NCI-H1092 (cell line): ENCODE measurements at regions not wholly inside any gene's neighbourhood (a gene's known extent, or its start where the extent isn't known, plus 50 kb on each side); places are given as distances from the start of the nearest gene placed in this dataset.
"Not testable (repeated sequence)": the region's sequence is repeated elsewhere in the genome, so short reads cannot be mapped to it uniquely, and the experiment has no call there.

ENCODE experiments used
- DNase-seq: peaks from one replicate; lab custom pipeline; 2025; lab: John Stamatoyannopoulos, UW

- no peak for DNase-seq
Observed at GRCh38 chr3:87719060-87719459, 339.7 kb downstream of the CGGBP1 start.

DNA sequence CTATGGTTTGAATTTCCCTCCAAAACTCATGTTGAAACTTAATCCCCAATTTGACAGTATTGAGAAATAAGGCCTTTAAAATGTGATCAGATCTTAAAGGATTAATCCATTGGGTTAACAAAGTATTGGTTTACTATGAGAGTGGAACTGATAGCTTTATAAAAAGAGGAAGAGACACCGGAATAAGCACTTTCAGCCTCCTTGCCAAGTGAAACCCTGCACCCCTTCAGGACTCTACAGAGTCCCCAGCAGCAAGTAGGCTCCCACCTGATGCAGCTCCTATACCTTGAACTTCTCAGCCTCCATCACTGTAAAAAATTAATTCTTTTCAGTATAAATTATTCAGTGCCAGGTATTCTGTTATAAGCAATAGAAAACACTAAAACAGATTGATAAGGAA, 348.3 kb downstream of the CGGBP1 start:
- no peak for DNase-seq

GRCh38 chr3:87710028-87710427, 348.8 kb downstream of the CGGBP1 start:
- no peak for DNase-seq

DNA sequence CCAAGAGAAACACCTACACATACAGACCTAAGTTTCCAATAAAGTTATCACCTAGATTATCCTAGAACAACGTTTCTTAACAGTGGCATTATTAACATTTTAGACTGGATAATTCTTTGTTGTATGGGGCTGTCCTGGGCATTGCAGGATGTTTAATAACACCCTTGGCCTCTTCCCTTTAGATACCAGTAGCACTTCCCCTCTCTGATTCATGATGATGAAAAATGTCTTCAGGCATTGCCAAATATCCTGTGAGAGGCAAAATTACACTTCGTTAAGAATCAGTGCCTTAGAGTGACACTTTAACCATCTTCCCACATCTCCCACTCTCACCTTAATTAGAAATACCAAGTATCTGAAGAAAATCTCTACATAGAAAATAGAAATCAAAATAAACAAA, 352.6 kb downstream of the CGGBP1 start:
- no peak for DNase-seq

DNA sequence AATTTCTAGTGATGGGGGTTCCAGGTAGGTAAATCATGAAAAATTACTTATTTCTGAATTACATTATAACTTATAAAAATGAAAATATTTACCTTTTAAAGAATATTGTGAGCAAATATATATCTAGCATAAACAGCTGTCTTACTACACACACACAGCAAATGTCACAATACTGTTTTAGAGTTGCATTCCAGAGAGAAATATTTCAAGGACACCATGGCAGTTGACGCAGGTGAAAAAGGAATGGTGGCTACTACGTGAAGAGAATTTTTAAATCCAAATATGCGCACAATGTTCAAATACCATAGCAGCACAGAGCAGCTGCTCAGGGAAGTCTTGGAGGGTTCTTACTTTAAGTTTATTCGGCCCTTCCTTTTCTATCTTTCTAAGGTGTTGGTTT, 356.2 kb downstream of the CGGBP1 start:
- DNase-seq = no peak

- no peak for DNase-seq
Observed at GRCh38 chr3:87696124-87697013, 362.4 kb downstream of the CGGBP1 start.

- no peak for DNase-seq
Observed at GRCh38 chr3:87694678-87695077, 364.1 kb downstream of the CGGBP1 start.

- DNase-seq = no peak
Observed at GRCh38 chr3:87691109-87691508, 367.7 kb downstream of the CGGBP1 start.

DNA sequence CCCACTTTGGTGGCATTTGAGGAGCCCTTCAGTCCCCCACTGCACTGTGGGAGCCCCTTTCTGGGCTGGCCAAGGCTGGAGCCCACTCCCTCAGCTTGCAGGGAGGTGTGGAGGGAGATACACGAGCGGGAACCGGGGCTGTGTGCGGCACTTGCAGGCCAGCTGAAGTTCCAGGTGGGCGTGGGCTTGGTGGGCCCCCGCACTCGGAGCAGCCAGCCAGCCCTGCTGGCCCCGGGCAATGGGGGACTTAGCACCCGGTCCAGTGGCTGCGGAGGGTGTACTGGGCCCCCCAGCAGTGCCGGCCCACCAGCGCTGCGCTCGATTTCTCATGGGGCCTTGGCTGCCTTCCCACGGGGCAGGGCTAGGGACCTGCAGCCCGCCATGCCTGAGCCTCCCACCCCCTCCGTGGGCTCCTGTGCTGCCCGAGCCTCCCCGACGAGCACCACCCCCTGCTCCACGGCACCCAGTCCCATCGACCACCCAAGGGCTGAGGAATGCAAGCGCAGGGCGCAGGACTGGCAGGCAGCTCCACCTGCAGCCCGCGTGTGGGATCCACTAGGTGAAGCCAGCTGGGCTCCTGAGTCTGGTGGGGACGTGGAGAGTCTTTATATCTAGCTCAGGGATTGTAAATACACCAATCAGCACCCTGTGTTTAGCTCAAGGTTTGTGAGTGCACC, 379.7 kb downstream of the CGGBP1 start:
- not testable (repeated sequence) for DNase-seq

GRCh38 chr3:87674397-87675161, 384.2 kb downstream of the CGGBP1 start:
- no peak for DNase-seq

- no peak for DNase-seq
Observed at GRCh38 chr3:87673132-87673531, 385.7 kb downstream of the CGGBP1 start.

DNA sequence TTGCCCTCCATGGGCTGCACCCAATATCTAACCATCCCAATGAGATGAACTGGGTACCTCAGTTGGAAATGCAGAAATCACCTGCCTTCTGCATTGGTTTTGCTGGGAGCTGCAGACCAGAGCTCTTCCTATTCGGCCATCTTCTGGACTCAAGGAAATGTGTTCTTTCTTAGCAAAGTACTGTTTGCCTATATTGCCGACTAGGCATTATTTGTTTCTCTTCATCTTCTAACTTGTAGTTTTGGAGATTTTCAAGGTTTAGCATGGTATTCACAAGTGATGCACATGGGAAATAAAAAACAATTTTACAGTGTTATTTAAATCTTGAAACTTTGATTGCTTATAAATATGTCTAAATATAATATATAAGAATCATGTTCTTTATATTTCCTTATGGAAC, 377.8 kb upstream of the POU1F1 start:
- no peak for DNase-seq

GRCh38 chr3:87653138-87653537, 376.8 kb upstream of the POU1F1 start:
- DNase-seq = not testable (repeated sequence)

DNA sequence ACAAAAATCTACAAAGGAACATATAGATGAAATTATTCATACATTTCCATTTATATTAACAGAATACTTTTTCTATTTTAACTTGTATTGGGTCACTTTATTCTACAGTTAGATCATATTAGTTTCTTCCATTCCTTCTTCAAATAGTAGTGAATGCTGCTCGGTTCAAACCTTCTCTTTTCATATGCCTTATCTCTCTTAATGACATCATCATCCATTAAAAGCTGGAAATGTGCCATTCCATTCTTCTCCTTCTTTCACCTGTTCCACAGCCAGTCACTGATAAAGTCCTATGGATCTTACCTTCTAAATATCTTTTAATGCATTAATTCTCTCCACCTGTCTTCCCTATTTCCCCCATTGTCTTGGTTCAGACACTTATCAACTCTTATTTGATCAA, 358.0 kb upstream of the POU1F1 start:
- DNase-seq = no peak

DNA sequence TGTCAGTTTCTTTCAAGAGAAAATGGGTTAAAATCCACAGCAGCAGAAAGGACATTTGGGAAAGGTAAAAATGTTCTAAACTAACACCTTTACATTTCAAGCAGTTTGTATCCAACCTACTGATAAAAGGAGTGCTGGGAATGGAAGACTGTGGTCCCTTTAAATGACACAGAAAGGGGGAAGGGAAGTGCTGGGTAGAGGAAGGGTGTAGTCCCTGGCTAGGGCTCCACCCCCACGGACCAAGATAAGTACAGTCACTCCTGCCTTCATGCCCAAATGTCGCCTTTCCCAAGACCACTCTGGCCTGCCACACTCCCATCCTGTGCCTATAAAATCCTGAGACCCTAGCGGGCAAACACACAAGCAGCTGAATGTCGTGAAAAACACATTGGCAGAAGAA, 350.9 kb upstream of the POU1F1 start:
- DNase-seq = no peak

DNA sequence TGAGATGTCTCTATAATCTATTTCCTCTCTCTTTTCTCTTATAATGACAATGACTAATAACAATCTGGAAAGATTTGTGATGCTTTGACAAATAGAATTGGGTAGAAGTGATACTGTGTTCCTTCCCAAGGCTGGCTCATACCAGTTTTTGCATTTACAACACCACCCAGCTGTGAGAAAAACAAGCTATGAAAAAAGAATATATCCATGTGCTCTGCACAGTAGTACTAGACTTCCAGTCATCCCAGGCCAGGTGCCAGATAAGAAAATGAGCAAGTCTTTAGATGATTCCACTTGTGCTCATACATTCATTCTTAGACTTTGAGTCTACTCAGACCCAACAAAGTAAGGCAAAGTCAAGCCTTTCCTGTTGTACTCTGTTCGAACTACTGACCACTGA, 350.2 kb upstream of the POU1F1 start:
- no peak for DNase-seq

GRCh38 chr3:87625876-87626275, 349.5 kb upstream of the POU1F1 start:
- DNase-seq = no peak

- DNase-seq = no peak
Observed at GRCh38 chr3:87624860-87625259, 348.5 kb upstream of the POU1F1 start.

DNA sequence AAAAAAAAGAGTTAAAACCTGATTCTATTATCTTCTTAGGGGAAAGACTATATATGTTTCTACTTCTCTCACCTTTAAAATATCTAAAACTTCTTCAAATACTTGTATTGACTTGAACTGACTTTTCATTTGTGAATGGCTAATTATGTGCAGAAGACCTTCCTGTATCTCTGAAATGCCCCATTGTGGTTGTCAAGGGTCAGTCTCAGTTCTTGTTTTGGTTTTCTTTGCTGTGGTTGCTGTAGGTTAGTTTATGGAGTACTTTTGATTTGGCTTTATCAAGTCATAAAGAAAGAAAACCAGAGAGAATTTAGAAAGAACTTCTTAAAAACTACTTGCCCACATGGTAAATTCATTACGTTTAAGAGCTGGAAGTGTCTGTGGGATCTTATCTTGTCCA, 345.3 kb upstream of the POU1F1 start:
- DNase-seq = no peak

DNA sequence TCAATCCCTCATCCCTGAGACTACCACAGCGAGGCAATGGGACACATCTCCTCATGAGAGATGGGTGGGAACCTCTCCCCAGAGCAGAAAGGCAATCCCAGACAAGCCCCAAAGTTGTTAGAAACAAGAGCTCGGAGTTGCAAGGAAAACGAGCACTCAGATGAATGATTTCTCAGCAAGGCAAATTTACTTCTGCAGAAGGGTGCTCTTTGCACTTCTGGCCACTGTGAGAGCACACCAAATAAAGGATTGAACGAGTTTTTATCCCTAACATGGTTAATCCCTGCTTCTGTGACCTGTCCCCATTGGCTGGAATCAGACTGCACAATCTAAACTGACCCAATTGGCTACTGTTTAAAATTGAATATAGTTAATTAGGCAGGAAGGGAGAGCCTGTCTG, 339.1 kb upstream of the POU1F1 start:
- no peak for DNase-seq

- no peak for DNase-seq
Observed at GRCh38 chr3:87614998-87615397, 338.6 kb upstream of the POU1F1 start.

DNA sequence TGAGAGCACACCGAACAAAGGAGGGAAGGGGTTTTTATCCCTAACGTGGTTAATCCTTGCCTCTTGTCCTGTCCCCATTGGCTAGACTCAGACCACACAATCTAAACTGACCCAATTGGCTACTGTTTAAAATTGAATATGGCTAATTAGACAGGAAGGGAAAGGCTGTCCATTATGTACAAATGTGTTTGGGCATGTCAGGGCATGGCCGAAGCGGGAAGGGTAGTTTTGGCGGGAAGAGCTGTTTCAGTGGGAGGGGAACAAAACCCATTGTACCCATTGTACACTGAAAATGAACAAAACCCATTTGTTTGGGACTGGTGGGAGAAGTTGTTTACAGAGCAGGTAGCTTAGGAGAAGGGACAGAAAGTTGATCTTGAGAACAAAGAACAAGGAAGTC, 330.9 kb upstream of the POU1F1 start:
- DNase-seq = no peak

- DNase-seq = no peak
Observed at GRCh38 chr3:87595798-87596197, 319.4 kb upstream of the POU1F1 start.
